ENCODE measurements at regions not wholly inside any gene's neighbourhood (a gene's known extent, or its start where the extent isn't known, plus 50 kb on each side); places are given as distances from the start of the nearest gene placed in this dataset.
"Not testable (repeated sequence)": the region's sequence is repeated elsewhere in the genome, so short reads cannot be mapped to it uniquely, and the experiment has no call there.

DNA sequence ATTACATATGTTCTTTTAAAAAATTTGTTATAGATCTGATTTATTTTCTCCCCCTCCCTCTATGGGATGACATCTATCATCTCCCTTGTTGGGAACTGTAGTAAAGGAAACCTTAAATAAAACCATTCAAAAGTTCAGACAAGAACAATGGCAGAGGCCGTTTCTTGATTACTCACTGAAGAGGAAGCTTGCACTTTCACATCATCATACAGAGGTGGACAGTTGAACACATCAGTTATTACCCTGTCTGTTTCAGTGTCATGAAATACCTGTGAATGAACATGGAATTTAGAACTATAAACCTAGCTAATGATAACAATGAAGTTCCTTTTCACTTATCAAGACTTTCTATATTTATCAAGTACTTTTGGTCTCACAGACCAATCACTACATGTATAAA is 63.7 kb upstream of the NEK3 start:
- not testable (repeated sequence) for H3K36me3 Mint-ChIP-seq (ENCODE audit: insufficient read depth); H3K4me3 Mint-ChIP-seq; DNase-seq; H3K4me1 Mint-ChIP-seq (ENCODE audit: low read depth); ATAC-seq; H3K9me3 Mint-ChIP-seq; H3K27me3 Mint-ChIP-seq (ENCODE audit: low read depth)

DNA sequence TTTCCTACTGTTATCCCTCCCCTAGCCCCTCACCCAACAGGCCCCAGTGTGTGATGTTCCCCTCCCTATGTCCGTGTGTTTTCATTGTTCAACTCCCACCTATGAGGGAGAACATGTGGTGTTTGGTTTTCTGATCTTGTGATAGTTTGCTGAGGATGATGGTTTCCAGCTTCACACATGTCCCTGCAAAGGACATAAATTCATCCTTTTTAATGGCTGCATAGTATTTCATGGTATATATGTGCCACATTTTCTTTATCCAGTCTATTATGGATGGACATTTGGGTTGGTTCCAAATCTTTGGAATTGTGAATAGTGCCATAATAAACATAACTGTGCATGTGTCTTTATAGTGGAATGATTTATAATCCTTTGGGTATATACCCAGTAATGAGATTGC is 54.5 kb upstream of the NEK3 start:
- DNase-seq; H3K9me3 Mint-ChIP-seq; ATAC-seq; H3K4me1 Mint-ChIP-seq (ENCODE audit: low read depth); H3K4me3 Mint-ChIP-seq; H3K36me3 Mint-ChIP-seq (ENCODE audit: insufficient read depth): not testable (repeated sequence)
- peaks cover 33% of the 10 kb centered on the region for H3K27me3 Mint-ChIP-seq (ENCODE audit: low read depth)

DNA sequence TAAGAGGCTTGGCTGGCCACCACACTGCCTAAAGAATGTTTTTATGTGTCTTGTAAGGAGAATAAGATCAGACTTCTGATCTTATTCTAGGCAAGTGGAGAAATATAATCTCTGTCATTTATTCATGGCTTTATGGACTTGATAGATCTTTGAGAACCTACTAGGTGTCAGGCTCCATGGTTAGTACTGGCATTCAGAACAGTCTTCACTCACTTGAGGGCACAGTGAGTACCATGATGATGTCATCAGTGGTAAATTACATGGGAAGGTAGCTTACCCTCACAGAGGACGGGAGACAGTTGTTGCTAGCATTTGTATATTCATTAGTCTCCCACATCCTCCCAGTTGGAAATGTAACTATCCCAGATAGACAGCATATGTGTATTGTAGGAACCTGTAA is 53.5 kb upstream of the NEK3 start:
- H3K4me1 Mint-ChIP-seq (ENCODE audit: low read depth); H3K4me3 Mint-ChIP-seq; H3K36me3 Mint-ChIP-seq (ENCODE audit: insufficient read depth); H3K9me3 Mint-ChIP-seq; ATAC-seq; DNase-seq: not testable (repeated sequence)
- H3K27me3 Mint-ChIP-seq (ENCODE audit: low read depth), result peaks cover 33% of the 10 kb centered on the region

- not testable (repeated sequence) for ATAC-seq; DNase-seq; H3K4me3 Mint-ChIP-seq; H3K36me3 Mint-ChIP-seq (ENCODE audit: insufficient read depth); H3K9me3 Mint-ChIP-seq; H3K4me1 Mint-ChIP-seq (ENCODE audit: low read depth)
- H3K27me3 Mint-ChIP-seq (ENCODE audit: low read depth), result peaks cover 26% of the 10 kb centered on the region
Measured at GRCh38 chr13:52211416-52211776, 52.0 kb upstream of the NEK3 start.

GRCh38 chr13:52210564-52211415 is 51.4 kb upstream of the NEK3 start:
- not testable (repeated sequence) for ATAC-seq; H3K36me3 Mint-ChIP-seq (ENCODE audit: insufficient read depth); H3K4me1 Mint-ChIP-seq (ENCODE audit: low read depth); DNase-seq; H3K9me3 Mint-ChIP-seq; H3K4me3 Mint-ChIP-seq
- H3K27me3 Mint-ChIP-seq (ENCODE audit: low read depth), result peaks cover 25% of the 10 kb centered on the region
